Astrocyte (in vitro differentiated cells and primary cell): ENCODE measurements at regions not wholly inside any gene's neighbourhood (a gene's known extent, or its start where the extent isn't known, plus 50 kb on each side); places are given as distances from the start of the nearest gene placed in this dataset.
"Not testable (repeated sequence)": the region's sequence is repeated elsewhere in the genome, so short reads cannot be mapped to it uniquely, and the experiment has no call there.

Experiments used
- CTCF ChIP-seq: IDR thresholded peaks from 2 replicates; pipeline ENCODE4 v1.5.1; 2011; ENCODE audit warnings: low read depth, mild to moderate bottlenecking, inconsistent platforms, low read length, moderate library complexity; ENCODE audit not compliant: insufficient read depth
- EZH2 ChIP-seq: IDR thresholded peaks from 2 replicates; pipeline ENCODE4 v1.6.1; 2012; ENCODE audit warnings: mild to moderate bottlenecking, low read length, inconsistent platforms; ENCODE audit not compliant: insufficient read depth

GRCh38 chr9:97155441-97155840 lies 116.5 kb upstream of the CTSV start:
- not testable (repeated sequence) for TF ChIP-seq CTCF, EZH2
